ENCODE measurements at regions not wholly inside any gene's neighbourhood (a gene's known extent, or its start where the extent isn't known, plus 50 kb on each side); places are given as distances from the start of the nearest gene placed in this dataset.
"Not testable (repeated sequence)": the region's sequence is repeated elsewhere in the genome, so short reads cannot be mapped to it uniquely, and the experiment has no call there.

- not testable (repeated sequence) for H3K4me3 ChIP-seq (ENCODE audit: low read length); H3K36me3 ChIP-seq (ENCODE audit: control insufficient read depth, insufficient read depth, low read length); H3K4me1 ChIP-seq (ENCODE audit: control insufficient read depth, insufficient read depth, low read length); H3K27me3 ChIP-seq (ENCODE audit: control insufficient read depth, insufficient read depth, low read length); H3K9me3 ChIP-seq (ENCODE audit: control insufficient read depth, insufficient read depth, low read length); H3K27ac ChIP-seq (ENCODE audit: low read length); DNase-seq (ENCODE audit: low read depth, low spot score)
- no CpG with 5 or more reads among the region's 3 CpGs for WGBS (ENCODE audit: insufficient coverage, insufficient read length)
Measured at GRCh38 chrX:47738870-47739269, 79.9 kb upstream of the UXT start.

GRCh38 chrX:47723689-47724088 is 64.7 kb upstream of the UXT start:
- H3K27me3 ChIP-seq (ENCODE audit: control insufficient read depth, insufficient read depth, low read length), result no peaks in the 10 kb centered on the region
- no peak overlapping the region for H3K27ac ChIP-seq (ENCODE audit: low read length)
- WGBS (ENCODE audit: insufficient coverage, insufficient read length), result no CpG with 5 or more reads among the region's 9 CpGs
- no peak overlapping the region for H3K4me3 ChIP-seq (ENCODE audit: low read length)
- peak; percentile 1 for DNase-seq (ENCODE audit: low read depth, low spot score)
- no peaks in the 10 kb centered on the region for H3K36me3 ChIP-seq (ENCODE audit: control insufficient read depth, insufficient read depth, low read length)
- H3K4me1 ChIP-seq (ENCODE audit: control insufficient read depth, insufficient read depth, low read length), result no peaks in the 10 kb centered on the region; the same call in 1 of the 2 replicates
- H3K9me3 ChIP-seq (ENCODE audit: control insufficient read depth, insufficient read depth, low read length), result no peaks in the 10 kb centered on the region

- H3K4me3 ChIP-seq (ENCODE audit: low read length), result no peak overlapping the region
- no peak for DNase-seq (ENCODE audit: low read depth, low spot score)
- no peaks in the 10 kb centered on the region for H3K9me3 ChIP-seq (ENCODE audit: control insufficient read depth, insufficient read depth, low read length)
Measured at GRCh38 chrX:47723083-47723482, 64.1 kb upstream of the UXT start.

GRCh38 chrX:47722260-47722659 is 63.3 kb upstream of the UXT start:
- H3K27me3 ChIP-seq (ENCODE audit: control insufficient read depth, insufficient read depth, low read length), result no peaks in the 10 kb centered on the region
- no peak overlapping the region for H3K4me3 ChIP-seq (ENCODE audit: low read length)
- H3K27ac ChIP-seq (ENCODE audit: low read length), result no peak overlapping the region
- H3K36me3 ChIP-seq (ENCODE audit: control insufficient read depth, insufficient read depth, low read length), result no peaks in the 10 kb centered on the region
- H3K9me3 ChIP-seq (ENCODE audit: control insufficient read depth, insufficient read depth, low read length), result no peaks in the 10 kb centered on the region
- H3K4me1 ChIP-seq (ENCODE audit: control insufficient read depth, insufficient read depth, low read length), result no peaks in the 10 kb centered on the region; the same call in 1 of the 2 replicates
- no peak for DNase-seq (ENCODE audit: low read depth, low spot score)
- WGBS (ENCODE audit: insufficient coverage, insufficient read length), result no CpG with 5 or more reads among the region's 3 CpGs

More at GRCh38 chrX:47723083-47723482, 64.1 kb upstream of the UXT start:
- Histone ChIP-seq H3K4me1 (ENCODE audit: control insufficient read depth, insufficient read depth, low read length) (no peaks in the 10 kb centered on the region; the same call in 1 of the 2 replicates), H3K27me3 (ENCODE audit: control insufficient read depth, insufficient read depth, low read length) (no peaks in the 10 kb centered on the region), H3K36me3 (ENCODE audit: control insufficient read depth, insufficient read depth, low read length) (no peaks in the 10 kb centered on the region), H3K27ac (ENCODE audit: low read length) (no peak overlapping the region)
- WGBS (ENCODE audit: insufficient coverage, insufficient read length), result no CpG with 5 or more reads among the region's 5 CpGs

GRCh38 chrX:47715078-47715477 is 56.1 kb upstream of the UXT start:
- not testable (repeated sequence) for H3K36me3 ChIP-seq (ENCODE audit: control insufficient read depth, insufficient read depth, low read length); H3K27ac ChIP-seq (ENCODE audit: low read length); H3K27me3 ChIP-seq (ENCODE audit: control insufficient read depth, insufficient read depth, low read length); DNase-seq (ENCODE audit: low read depth, low spot score); H3K9me3 ChIP-seq (ENCODE audit: control insufficient read depth, insufficient read depth, low read length); H3K4me3 ChIP-seq (ENCODE audit: low read length); H3K4me1 ChIP-seq (ENCODE audit: control insufficient read depth, insufficient read depth, low read length)
- WGBS (ENCODE audit: insufficient coverage, insufficient read length), result no CpG with 5 or more reads among the region's 3 CpGs

DNA sequence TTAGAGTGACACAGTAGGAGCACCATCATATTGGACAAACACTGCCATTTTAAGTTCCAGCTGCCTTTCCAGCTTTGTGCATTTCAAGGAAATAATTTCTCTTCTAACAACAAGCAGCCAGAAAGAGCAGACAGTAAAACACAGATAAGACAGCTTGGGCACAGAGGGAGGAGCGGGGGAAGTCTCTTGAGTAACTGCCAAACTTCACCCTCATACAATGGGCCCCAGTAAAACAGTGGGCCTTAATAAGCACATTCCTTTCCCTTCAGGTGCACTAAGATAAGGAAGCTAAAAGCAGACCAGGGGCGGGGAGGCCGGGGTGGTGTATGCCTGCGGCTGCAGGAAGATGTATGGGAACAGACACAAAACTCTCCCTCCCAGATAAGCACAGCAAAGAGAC is 53.7 kb upstream of the UXT start:
- not testable (repeated sequence) for H3K9me3 ChIP-seq (ENCODE audit: control insufficient read depth, insufficient read depth, low read length); H3K27ac ChIP-seq (ENCODE audit: low read length)
- no CpG with 5 or more reads among the region's 4 CpGs for WGBS (ENCODE audit: insufficient coverage, insufficient read length)

DNA sequence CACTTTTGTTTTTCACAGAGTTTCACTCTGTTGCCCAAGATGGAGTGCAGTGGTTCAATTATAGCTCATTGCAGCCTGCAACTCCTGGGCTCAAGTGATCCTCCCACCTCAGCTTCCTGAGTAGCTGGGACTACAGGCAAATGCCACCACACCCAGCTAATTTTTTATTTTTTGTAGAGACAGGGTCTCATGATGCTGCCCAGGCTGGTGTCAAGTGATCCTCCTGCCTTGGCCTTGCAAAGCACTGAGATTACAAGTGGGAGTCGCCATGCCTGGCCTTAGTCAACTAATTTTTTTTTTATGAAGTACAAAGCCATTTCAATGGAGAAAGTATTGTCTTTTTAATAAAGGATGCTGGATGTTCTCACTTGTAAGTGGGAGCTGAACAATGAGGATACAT is 51.3 kb upstream of the UXT start:
- Histone ChIP-seq H3K27me3 (ENCODE audit: control insufficient read depth, insufficient read depth, low read length) (no peaks in the 10 kb centered on the region), H3K4me1 (ENCODE audit: control insufficient read depth, insufficient read depth, low read length) (no peaks in the 10 kb centered on the region), H3K36me3 (ENCODE audit: control insufficient read depth, insufficient read depth, low read length) (no peaks in the 10 kb centered on the region), H3K4me3 (ENCODE audit: low read length) (no peak overlapping the region), H3K27ac (ENCODE audit: low read length) (no peak overlapping the region), H3K9me3 (ENCODE audit: control insufficient read depth, insufficient read depth, low read length) (no peaks in the 10 kb centered on the region)
- DNase-seq (ENCODE audit: low read depth, low spot score), result no peak
- no CpG with 5 or more reads among the region's 1 CpG for WGBS (ENCODE audit: insufficient coverage, insufficient read length)

More for the DNA sequence above, 53.7 kb upstream of the UXT start:
- not testable (repeated sequence) for H3K4me3 ChIP-seq (ENCODE audit: low read length); H3K36me3 ChIP-seq (ENCODE audit: control insufficient read depth, insufficient read depth, low read length); DNase-seq (ENCODE audit: low read depth, low spot score); H3K27me3 ChIP-seq (ENCODE audit: control insufficient read depth, insufficient read depth, low read length); H3K4me1 ChIP-seq (ENCODE audit: control insufficient read depth, insufficient read depth, low read length)
